HG02884 (cell line): ENCODE measurements at regions not wholly inside any gene's neighbourhood (a gene's known extent, or its start where the extent isn't known, plus 50 kb on each side); places are given as distances from the start of the nearest gene placed in this dataset.

Experiments used
- ATAC-seq: cut with Tn5 transposase; IDR thresholded peaks from one replicate; pipeline ENCODE4 v1.9.1; 2021; ENCODE audit warnings: mild to moderate bottlenecking, moderate library complexity; ENCODE audit not compliant: unreplicated experiment

DNA sequence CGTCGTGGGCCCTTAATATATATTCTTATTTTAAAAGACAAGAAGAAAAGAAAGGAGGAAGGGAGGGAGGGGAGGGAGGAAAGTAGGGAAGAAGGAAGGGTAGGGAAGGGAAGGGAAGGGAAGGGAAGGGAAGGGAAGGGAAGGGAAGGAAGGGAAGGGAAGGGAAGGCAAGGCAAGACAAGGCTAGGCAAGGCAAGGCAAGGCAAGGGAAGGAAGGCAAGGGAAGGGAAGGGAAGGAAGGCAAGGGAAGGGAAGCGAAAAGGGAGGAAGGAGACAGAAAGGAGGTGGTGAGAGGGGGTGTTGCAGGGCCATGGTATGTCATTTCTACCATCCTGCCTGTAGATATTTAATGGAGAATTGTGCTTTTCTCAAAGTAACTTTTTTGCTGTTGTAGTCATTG lies 83.9 kb upstream of the BTBD3 start:
- no peak for ATAC-seq

DNA sequence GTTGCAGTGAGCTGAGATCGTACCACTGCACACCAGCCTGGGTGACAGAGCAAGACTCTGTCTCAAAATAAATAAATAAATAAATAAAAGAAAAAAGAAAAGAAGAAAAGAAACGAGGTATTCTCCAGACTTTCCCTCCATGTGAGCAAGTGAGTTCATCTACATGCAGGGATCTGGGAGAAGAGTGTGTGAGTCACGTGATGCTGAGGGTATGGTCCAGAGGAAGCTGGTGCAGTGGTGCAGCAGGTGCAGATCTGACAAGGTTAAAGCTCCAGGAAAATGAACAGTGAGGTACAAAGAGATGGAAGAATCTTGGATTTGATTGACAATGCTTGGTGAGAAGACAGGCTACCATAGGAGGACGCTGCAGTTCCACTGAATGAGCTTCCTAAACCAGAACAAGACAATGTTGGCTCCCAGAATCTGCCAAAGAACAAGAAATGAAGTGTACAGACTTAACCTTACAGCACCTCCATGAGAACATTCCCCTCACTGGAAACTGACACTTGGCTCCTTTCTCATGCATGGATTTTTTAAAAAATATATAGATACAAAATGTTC lies 79.5 kb upstream of the BTBD3 start:
- ATAC-seq: no peak

DNA sequence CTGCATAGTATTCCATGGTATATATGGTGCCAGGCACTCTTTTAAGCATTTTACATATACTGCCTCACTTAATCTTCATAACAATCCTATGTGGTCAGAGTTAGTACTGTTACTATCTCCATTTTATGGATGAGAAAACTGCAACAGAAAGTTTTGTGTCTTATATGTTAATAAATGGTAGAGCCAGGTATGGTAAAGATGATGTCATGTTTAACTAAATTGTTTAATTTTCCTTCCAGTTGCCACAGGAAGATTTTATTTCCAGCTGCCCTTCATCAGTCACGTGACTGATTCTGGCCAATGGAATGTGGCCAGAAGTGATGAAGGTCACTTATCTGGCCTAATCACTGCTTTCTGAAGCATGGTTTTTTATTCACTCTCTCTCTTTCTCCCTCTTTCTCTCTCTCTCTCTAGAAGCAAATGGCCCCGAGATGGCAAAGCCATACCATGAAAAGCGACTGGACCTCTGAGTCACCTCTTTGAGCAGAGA lies 75.7 kb upstream of the BTBD3 start:
- no peak for ATAC-seq

GRCh38 chr20:11843289-11843688 lies 74.4 kb upstream of the BTBD3 start:
- no peak for ATAC-seq

- no peak for ATAC-seq
Measured at GRCh38 chr20:11844691-11845090, 73.0 kb upstream of the BTBD3 start.

GRCh38 chr20:11845340-11845739 lies 72.4 kb upstream of the BTBD3 start:
- ATAC-seq: no peak

- ATAC-seq: no peak
Measured at GRCh38 chr20:11846131-11846530, 71.6 kb upstream of the BTBD3 start.

GRCh38 chr20:11847827-11848226 lies 69.9 kb upstream of the BTBD3 start:
- ATAC-seq: no peak

- ATAC-seq: no peak
Measured at GRCh38 chr20:11849270-11849915, 68.3 kb upstream of the BTBD3 start.

GRCh38 chr20:11849976-11850670 lies 67.6 kb upstream of the BTBD3 start:
- ATAC-seq: no peak

GRCh38 chr20:11850901-11851300 lies 66.8 kb upstream of the BTBD3 start:
- ATAC-seq: no peak

DNA sequence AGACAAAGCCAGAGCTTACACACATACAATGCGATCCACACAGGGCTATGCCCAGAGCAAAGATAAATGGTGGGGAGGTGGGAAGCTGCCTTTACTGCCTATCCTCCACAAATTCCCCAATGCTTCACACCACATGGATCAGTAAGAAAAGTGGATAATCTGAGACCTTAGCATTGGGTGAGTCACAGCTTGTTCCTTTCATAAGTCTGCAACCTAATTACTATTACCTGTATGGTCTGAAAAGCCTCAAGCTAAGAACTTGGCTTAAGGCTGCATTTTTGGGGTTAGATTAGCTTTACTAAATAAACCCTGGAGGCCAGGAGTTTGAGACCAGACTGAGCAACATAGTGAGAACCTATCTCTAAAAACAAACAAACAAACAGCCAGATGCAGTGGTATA lies 66.0 kb upstream of the BTBD3 start:
- no peak for ATAC-seq

DNA sequence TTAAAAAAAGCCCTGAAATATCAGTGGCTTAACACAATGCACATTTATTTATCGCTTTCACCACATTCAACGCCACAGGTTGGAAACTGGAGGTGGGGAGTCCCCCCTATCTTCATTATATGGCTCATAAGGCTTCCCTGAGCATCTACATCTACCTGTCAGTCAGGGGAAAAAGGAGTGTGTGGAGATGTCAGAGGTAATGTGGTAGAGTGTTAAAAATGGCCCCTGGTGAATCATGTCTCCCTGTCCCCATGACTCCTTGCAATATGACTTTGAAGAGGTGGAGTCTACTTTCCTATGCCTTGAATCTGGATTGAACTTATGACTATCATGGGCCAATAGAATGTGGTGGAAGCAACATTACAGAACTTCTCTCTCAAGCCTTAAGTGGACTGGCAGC lies 65.5 kb upstream of the BTBD3 start:
- ATAC-seq: no peak

DNA sequence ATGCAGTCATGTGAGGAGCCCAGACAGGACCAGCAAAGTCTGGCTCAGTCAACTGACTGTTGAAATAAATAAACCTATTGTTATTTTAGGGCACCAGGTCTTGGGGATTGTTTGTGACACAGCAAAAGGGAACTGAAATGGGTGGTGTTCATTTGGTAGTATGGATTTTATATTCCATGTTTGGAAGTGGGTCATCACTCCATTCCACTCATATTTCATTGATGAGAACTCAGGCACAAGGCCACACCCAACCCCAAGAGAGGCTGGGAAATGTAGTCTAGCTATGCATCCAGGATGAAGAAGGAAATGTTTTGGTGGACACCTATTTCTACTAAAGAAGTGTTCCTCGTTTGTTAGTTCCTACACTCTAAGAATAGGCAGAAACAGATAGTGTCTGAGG lies 64.9 kb upstream of the BTBD3 start:
- no peak for ATAC-seq

DNA sequence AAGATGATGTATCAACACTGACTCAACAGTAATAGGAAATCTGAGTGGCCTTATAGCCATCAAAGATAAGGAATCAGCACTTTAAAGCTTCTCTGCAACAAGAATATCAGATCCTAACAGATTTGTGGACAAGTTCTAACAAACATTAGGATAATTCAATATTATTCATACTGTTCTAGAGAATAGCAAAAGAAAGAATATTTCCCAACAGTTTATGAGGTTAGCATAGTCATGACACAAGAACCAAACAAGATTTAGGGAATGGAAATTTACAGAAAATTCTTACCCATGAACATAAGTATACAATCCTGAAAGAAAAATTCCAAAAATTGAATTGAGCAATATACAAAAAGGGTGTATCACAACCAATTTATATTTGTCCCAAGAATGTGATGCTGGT lies 64.3 kb upstream of the BTBD3 start:
- no peak for ATAC-seq

DNA sequence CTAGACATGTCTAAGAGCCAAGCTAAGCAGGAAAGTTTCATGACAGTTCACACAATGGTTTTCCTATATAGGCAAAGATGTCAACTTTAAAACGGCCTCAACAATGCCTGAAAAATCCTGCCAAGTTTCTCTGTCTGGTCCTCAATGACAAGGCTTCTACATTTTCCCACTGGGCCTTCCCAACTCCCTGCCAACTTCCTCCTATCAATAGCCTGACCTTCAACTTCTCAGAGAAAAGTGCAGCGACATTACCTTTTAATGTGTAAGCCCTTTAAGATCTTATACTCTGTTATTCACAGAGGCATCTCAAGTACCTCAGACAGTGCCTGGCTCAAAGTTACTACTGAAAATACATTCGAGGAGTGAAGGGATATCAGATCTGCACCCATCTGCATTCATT lies 56.2 kb upstream of the BTBD3 start:
- no peak for ATAC-seq

DNA sequence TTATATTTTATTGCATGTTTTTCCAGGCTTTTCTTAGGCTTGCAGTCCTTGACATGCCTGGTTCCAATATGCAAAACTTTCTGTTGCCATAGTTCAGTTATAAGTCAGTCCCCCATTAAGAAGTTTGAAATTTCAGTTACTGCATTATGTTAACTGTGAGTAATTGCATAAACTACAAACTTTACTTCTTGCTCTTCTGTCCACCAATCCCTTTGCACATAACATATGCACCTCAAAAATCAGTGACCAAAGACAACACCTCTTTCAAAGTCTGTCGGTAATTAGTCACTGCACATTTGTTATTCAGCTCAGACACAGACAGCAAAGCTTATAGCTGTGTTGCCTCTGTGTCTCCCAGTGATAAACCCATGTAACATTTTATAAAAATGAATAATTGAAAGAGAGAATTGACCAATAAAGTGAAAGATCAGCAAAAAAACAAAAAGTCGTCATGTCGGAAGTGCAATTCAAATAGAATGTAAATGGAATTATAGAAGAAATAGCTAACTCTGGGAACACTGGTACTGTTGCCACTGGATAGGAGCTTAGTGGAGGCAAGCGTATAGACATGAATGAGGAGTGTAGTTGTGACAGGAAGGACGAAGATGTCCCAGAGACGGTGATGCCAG lies 50.3 kb upstream of the BTBD3 start:
- ATAC-seq: no peak
